CD4-positive, alpha-beta T cell (primary cell): ENCODE measurements at regions not wholly inside any gene's neighbourhood (a gene's known extent, or its start where the extent isn't known, plus 50 kb on each side); places are given as distances from the start of the nearest gene placed in this dataset.
"Not testable (repeated sequence)": the region's sequence is repeated elsewhere in the genome, so short reads cannot be mapped to it uniquely, and the experiment has no call there.

Source experiments
- ATAC-seq: fragments of 200-7000 bp; cut with Tn5 transposase; one replicate; pipeline ENCODE4 v1.10.0; 2022; ENCODE audit warnings: mild to moderate bottlenecking; ENCODE audit not compliant: poor library complexity
- CTCF ChIA-PET: fragments of 350-600 bp; sonication (Branson Sonifier 250); formaldehyde crosslinking; loops from one replicate; lab custom pipeline; 2021; ENCODE audit warnings: antibody characterized with exemption, inconsistent platforms; lab: Charles Lee
- POLR2A ChIA-PET: fragments of 350-600 bp; sonication (Branson Sonifier 250); formaldehyde crosslinking; loops from one replicate; lab custom pipeline; 2021; ENCODE audit warnings: antibody characterized with exemption, inconsistent platforms; lab: Charles Lee
- DNase-seq, 14 experiments: peaks; one replicate each; pipeline ENCODE4 v3.0.0-alpha.2; 2013 to 2020; ENCODE audit warnings: mixed read lengths in 2 of 14
- H3K27ac ChIP-seq, 2 donors: one replicate each; pipeline versions ENCODE4 v1.5.1 to v1.7.0; 2013; ENCODE audit warnings: low read length in 2 of 2, low read depth in 1 of 2, mild to moderate bottlenecking in 1 of 2
- H3K27me3 ChIP-seq, 2 experiments: 1 replicate in 1 of 2; 2 replicates in 1 of 2; pipeline versions ENCODE4 v1.6.1 to v1.7.0; 2013; ENCODE audit warnings: low read length in 2 of 2, control low read depth in 1 of 2, mild to moderate bottlenecking in 1 of 2, moderate library complexity in 1 of 2; ENCODE audit not compliant: insufficient read depth in 2 of 2, control insufficient read depth in 1 of 2
- H3K36me3 ChIP-seq: one replicate; pipeline ENCODE4 v1.6.1; 2013; ENCODE audit warnings: low read length, control low read depth; ENCODE audit not compliant: insufficient read depth
- H3K4me1 ChIP-seq: one replicate; pipeline ENCODE4 v1.6.1; 2013; ENCODE audit warnings: low read length, control low read depth; ENCODE audit not compliant: insufficient read depth
- H3K4me3 ChIP-seq: one replicate; pipeline ENCODE4 v1.5.1; 2013; ENCODE audit warnings: mild to moderate bottlenecking, low read length, moderate library complexity
- H3K9me3 ChIP-seq, 2 experiments: 1 replicate in 1 of 2; 2 replicates in 1 of 2; pipeline versions ENCODE4 v1.6.1 to v1.7.0; 2013; ENCODE audit warnings: low read length in 2 of 2, mild to moderate bottlenecking in 2 of 2, control low read depth in 1 of 2, moderate library complexity in 1 of 2; ENCODE audit not compliant: control insufficient read depth in 1 of 2, insufficient read depth in 1 of 2
- H3K27ac Mint-ChIP-seq: one replicate; pipeline ENCODE4 v1.8.0; 2020; ENCODE audit warnings: mixed read lengths
- H3K27me3 Mint-ChIP-seq: one replicate; pipeline ENCODE4 v1.8.0; 2021; ENCODE audit warnings: mixed read lengths
- H3K36me3 Mint-ChIP-seq: one replicate; pipeline ENCODE4 v1.8.0; 2021; ENCODE audit warnings: low read depth, mixed read lengths
- H3K4me1 Mint-ChIP-seq: one replicate; pipeline ENCODE4 v1.8.0; 2021; ENCODE audit warnings: low read depth, mixed read lengths
- H3K4me3 Mint-ChIP-seq: one replicate; pipeline ENCODE4 v1.8.0; 2020; ENCODE audit warnings: mild to moderate bottlenecking, mixed read lengths
- H3K9me3 Mint-ChIP-seq: one replicate; pipeline ENCODE4 v1.8.0; 2020; ENCODE audit warnings: mixed read lengths
- CTCF ChIP-seq: fragments of 200-600 bp; IDR thresholded peaks from one replicate; pipeline ENCODE4 v1.8.0; 2022; ENCODE audit warnings: antibody characterized with exemption, mild to moderate bottlenecking
- intact Hi-C, 2 experiments: fragments of 100-400 bp; cut with DNase I in 1 of 2; cut with micrococcal nuclease in 1 of 2; formaldehyde crosslinking; loops; one replicate each; pipeline versions ENCODE4 v1.15.1 to v1.9.0; 2023 to 2025; cut with DNase I, micrococcal nuclease

GRCh38 chr17:64777415-64778239 lies 115.5 kb upstream of the SMURF2 start:
- DNase-seq (peak in 2 of 14 experiments; percentile 48), ATAC-seq (no peak)
- Histone ChIP-seq H3K4me3 (peak overlapping the region; percentile 41), H3K4me1 (peaks cover 64% of the 10 kb centered on the region), H3K36me3 (no peaks in the 10 kb centered on the region), H3K27ac (no peak overlapping the region), H3K9me3 (no peaks in the 10 kb centered on the region), H3K27me3 (no peaks in the 10 kb centered on the region)
- ChIA-PET POLR2A (no interaction called here), CTCF (interaction anchor here (0.7 kb wide), 1 partner anchor 52 kb away, joined by 3 read pairs; no protein-coding TSS in a partner anchor)
- H3K36me3 Mint-ChIP-seq = no peaks in the 10 kb centered on the region
- peak overlapping the region; percentile 78 for H3K4me3 Mint-ChIP-seq
- peaks cover 19% of the 10 kb centered on the region for H3K27me3 Mint-ChIP-seq
- intact Hi-C loops = loop anchor here (5.0 to 10.0 kb wide), 3 partner anchors 67 to 420 kb away; no protein-coding TSS in a partner anchor
- H3K27ac Mint-ChIP-seq = no peak overlapping the region
- no peaks in the 10 kb centered on the region for H3K9me3 Mint-ChIP-seq
- H3K4me1 Mint-ChIP-seq = peaks cover 30% of the 10 kb centered on the region
- no peak for TF ChIP-seq CTCF

- intact Hi-C loops = loop anchor here (5.0 to 10.0 kb wide), 3 partner anchors 68 to 420 kb away; no protein-coding TSS in a partner anchor
- H3K27ac Mint-ChIP-seq, H3K9me3 ChIP-seq, POLR2A ChIA-PET, H3K27ac ChIP-seq, H3K36me3 Mint-ChIP-seq, H3K9me3 Mint-ChIP-seq, H3K27me3 ChIP-seq, H3K36me3 ChIP-seq: not testable (repeated sequence)
- H3K4me1 Mint-ChIP-seq = peaks cover 23% of the 10 kb centered on the region
- Histone ChIP-seq H3K4me3 (peak overlapping the region; percentile 41), H3K4me1 (peaks cover 60% of the 10 kb centered on the region)
- ATAC-seq (peak; percentile 62), DNase-seq (peak; percentile 48 to 86 (median 66))
- H3K4me3 Mint-ChIP-seq = peak overlapping the region; percentile 78
- H3K27me3 Mint-ChIP-seq = peaks cover 19% of the 10 kb centered on the region
- TF ChIP-seq CTCF = peak; percentile 81
- CTCF ChIA-PET = interaction anchor here (0.7 kb wide), 1 partner anchor 29 kb away, joined by 3 read pairs; no protein-coding TSS in a partner anchor
Observed at GRCh38 chr17:64776720-64777414, 114.8 kb upstream of the SMURF2 start.

- no peak overlapping the region for H3K27ac Mint-ChIP-seq
- no peak overlapping the region for H3K27ac ChIP-seq
- no peaks in the 10 kb centered on the region for H3K36me3 Mint-ChIP-seq
- H3K36me3 ChIP-seq = no peaks in the 10 kb centered on the region
- no peaks in the 10 kb centered on the region for H3K27me3 ChIP-seq
- ChIA-PET POLR2A (interaction anchor here (0.7 kb wide), 1 partner anchor 42 kb away, joined by 3 read pairs; no protein-coding TSS in a partner anchor), CTCF (interaction anchor here (0.7 kb wide), 1 partner anchor 28 kb away, joined by 3 read pairs; no protein-coding TSS in a partner anchor)
- DNase-seq (no peak), ATAC-seq (no peak)
- H3K4me3 Mint-ChIP-seq = peak overlapping the region; percentile 54
- no peaks in the 10 kb centered on the region for H3K9me3 Mint-ChIP-seq
- intact Hi-C loops = loop anchor here (5.0 to 10.0 kb wide), 3 partner anchors 69 to 421 kb away; no protein-coding TSS in a partner anchor
- no peak for TF ChIP-seq CTCF
- no peaks in the 10 kb centered on the region for H3K9me3 ChIP-seq
- H3K4me3 ChIP-seq = no peak overlapping the region
- H3K4me1 Mint-ChIP-seq = peaks cover 22% of the 10 kb centered on the region
- H3K4me1 ChIP-seq = peaks cover 52% of the 10 kb centered on the region
- peaks cover 19% of the 10 kb centered on the region for H3K27me3 Mint-ChIP-seq
Observed at GRCh38 chr17:64775701-64776570, 113.8 kb upstream of the SMURF2 start.
